SK-N-SH (cell line): ENCODE measurements at regions not wholly inside any gene's neighbourhood (a gene's known extent, or its start where the extent isn't known, plus 50 kb on each side); places are given as distances from the start of the nearest gene placed in this dataset.

Experiments
- CTCF ChIA-PET: fragments of 300-600, 350-600 bp; formaldehyde crosslinking; extraction: SDS; loops from one replicate; lab custom pipeline; 2021; lab: Yijun Ruan, JAX
- POLR2A ChIA-PET: fragments of 350-600 bp; sonication (Branson Sonifier 250); formaldehyde crosslinking; extraction: SDS; loops from one replicate; lab custom pipeline; 2020; ENCODE audit warnings: antibody characterized with exemption, inconsistent platforms; lab: Yijun Ruan, JAX
- DNase-seq: peaks from one replicate; pipeline ENCODE4 v3.0.0; 2012
- H2AFZ ChIP-seq: fragments of 200-600 bp; sonication (generic); 2 replicates; pipeline ENCODE4 v1.8.1; 2016; ENCODE audit warnings: antibody characterized with exemption, mild to moderate bottlenecking, low read depth
- H3F3A ChIP-seq: fragments of 200-600 bp; sonication (generic); replicated peaks from 2 replicates; pipeline ENCODE3; 2016; ENCODE audit warnings: antibody characterized with exemption, mild to moderate bottlenecking; ENCODE audit not compliant: insufficient read depth
- H3K27ac ChIP-seq, 2 experiments: fragments of 200-500 bp in 1 of 2; fragments of 200-600 bp in 1 of 2; sonication (Bioruptor generic) in 1 of 2; sonication (generic), shearing (Covaris generic) in 1 of 2; 2 replicates each; pipeline versions ENCODE4 v1.5.1 to v1.6.1; 2014 to 2016; ENCODE audit warnings: low read depth in 2 of 2, inconsistent platforms in 1 of 2, low read length in 1 of 2, mild to moderate bottlenecking in 1 of 2, mixed read lengths in 1 of 2
- H3K27me3 ChIP-seq: fragments of 200-600 bp; sonication (generic), shearing (Covaris generic); 2 replicates; pipeline ENCODE4 v1.6.1; 2016; ENCODE audit warnings: mixed run types; ENCODE audit not compliant: insufficient read depth
- H3K36me3 ChIP-seq, 2 experiments: fragments of 200-500 bp in 1 of 2; fragments of 200-600 bp in 1 of 2; sonication (Bioruptor generic) in 1 of 2; sonication (generic) in 1 of 2; replicated peaks in 1 of 2; 2 replicates each; pipeline versions ENCODE3 to v1.5.1; 2014 to 2016; ENCODE audit warnings: low read length in 1 of 2, mild to moderate bottlenecking in 1 of 2; ENCODE audit not compliant: insufficient read depth in 2 of 2, control insufficient read depth in 1 of 2
- H3K4me1 ChIP-seq, 2 experiments: fragments of 200-500 bp in 1 of 2; fragments of 200-600 bp in 1 of 2; sonication (Bioruptor generic) in 1 of 2; sonication (generic), shearing (Covaris generic) in 1 of 2; 2 replicates each; pipeline versions ENCODE4 v1.5.1 to v1.6.1; 2014 to 2016; ENCODE audit warnings: low read depth in 1 of 2, low read length in 1 of 2, mixed run types in 1 of 2; ENCODE audit not compliant: insufficient read depth in 2 of 2, control insufficient read depth in 1 of 2
- H3K4me2 ChIP-seq: fragments of 200-600 bp; sonication (generic), shearing (Covaris generic); 2 replicates; pipeline ENCODE4 v1.6.1; 2017; ENCODE audit warnings: mixed run types
- H3K4me3 ChIP-seq, 2 experiments: fragments of 200-500 bp in 1 of 2; fragments of 200-600 bp in 1 of 2; sonication (Bioruptor generic) in 1 of 2; sonication (generic), shearing (Covaris generic) in 1 of 2; 2 replicates each; pipeline versions ENCODE4 v1.5.1 to v1.8.1; 2014 to 2016; ENCODE audit warnings: low read depth in 2 of 2, inconsistent platforms in 1 of 2, low read length in 1 of 2, mild to moderate bottlenecking in 1 of 2, mixed read lengths in 1 of 2, moderate library complexity in 1 of 2
- H3K79me2 ChIP-seq: fragments of 200-600 bp; sonication (generic); 2 replicates; pipeline ENCODE4 v1.8.1; 2017; ENCODE audit warnings: mild to moderate bottlenecking; ENCODE audit not compliant: insufficient read depth
- H3K9ac ChIP-seq: fragments of 200-600 bp; sonication (generic); 2 replicates; pipeline ENCODE4 v1.6.1; 2017; ENCODE audit warnings: mixed run types
- H3K9me2 ChIP-seq: fragments of 200-600 bp; sonication (generic); 2 replicates; pipeline ENCODE4 v1.6.1; 2017; ENCODE audit warnings: mixed run types
- H3K9me3 ChIP-seq: fragments of 200-600 bp; sonication (generic); 2 replicates; pipeline ENCODE4 v1.6.1; 2017; ENCODE audit warnings: mixed run types, mild to moderate bottlenecking, moderate library complexity
- H4K20me1 ChIP-seq: fragments of 200-600 bp; sonication (generic); 2 replicates; pipeline ENCODE4 v1.6.1; 2017; ENCODE audit warnings: mild to moderate bottlenecking, mixed run types; ENCODE audit not compliant: insufficient read depth
- CHD2 ChIP-seq: fragments of 150-350 bp; IDR thresholded peaks from 2 replicates; pipeline ENCODE4 v1.6.1; 2018; ENCODE audit warnings: low read length; ENCODE audit not compliant: partially characterized antibody
- EP300 ChIP-seq, 2 experiments: IDR thresholded peaks; 2 replicates each; pipeline versions ENCODE4 v1.4.0 to v1.6.1; 2012; ENCODE audit warnings: borderline replicate concordance in 1 of 2, low read depth in 1 of 2, low read length in 1 of 2
- FOSL2 ChIP-seq: IDR thresholded peaks from 2 replicates; pipeline ENCODE4 v1.4.0; 2012; ENCODE audit warnings: low read depth, mild to moderate bottlenecking, moderate library complexity, borderline replicate concordance
- JUND ChIP-seq: IDR thresholded peaks from 2 replicates; pipeline ENCODE4 v1.4.0; 2012
- MXI1 ChIP-seq: IDR thresholded peaks from 2 replicates; pipeline ENCODE4 v1.6.1; 2012; ENCODE audit warnings: mild to moderate bottlenecking, low read depth, low read length, improper control_type of control experiment
- NRF1 ChIP-seq: IDR thresholded peaks from 2 replicates; pipeline ENCODE4 v1.6.1; 2012; ENCODE audit warnings: low read depth, mild to moderate bottlenecking, low read length
- RAD21 ChIP-seq: IDR thresholded peaks from 2 replicates; pipeline ENCODE4 v1.6.1; 2012; ENCODE audit warnings: mild to moderate bottlenecking, low read length
- REST ChIP-seq: IDR thresholded peaks from 2 replicates; pipeline ENCODE4 v1.6.1; 2012; ENCODE audit warnings: mild to moderate bottlenecking, low read depth, low read length, moderate library complexity
- USF1 ChIP-seq: IDR thresholded peaks from 2 replicates; pipeline ENCODE4 v1.4.0; 2012; ENCODE audit warnings: low read depth, borderline replicate concordance
- WGBS: methylation state at CpG from one replicate; pipeline ENCODE4 v1.1.6; 2017; ENCODE audit warnings: low lambda C conversion rate; 5-methylcytosine and 5-hydroxymethylcytosine counted together

GRCh38 chr13:112182846-112183531 lies 116.0 kb downstream of the SOX1 start:
- no peak overlapping the region for H3K4me3 ChIP-seq
- DNase-seq, result no peak
- POLR2A ChIA-PET, result no interaction called here
- no peaks in the 10 kb centered on the region for H3K4me1 ChIP-seq
- no peak for TF ChIP-seq EP300 (IDR thresholded peaks at IDR 0.05; ENCODE audit: borderline replicate concordance in 1 of 2, low read depth in 1 of 2, low read length in 1 of 2)
- no peak for TF ChIP-seq USF1
- TF ChIP-seq FOSL2, result no peak
- TF ChIP-seq NRF1, result no peak
- TF ChIP-seq RAD21, result no peak
- TF ChIP-seq JUND, result no peak
- TF ChIP-seq, all 33 proteins: peak for 0
- 22% methylated on average over 6 of the region's 24 CpGs for WGBS
- H4K20me1 ChIP-seq, result no peaks in the 10 kb centered on the region
- CTCF ChIA-PET, result no interaction called here
- no peaks in the 10 kb centered on the region for H3K9me2 ChIP-seq
- no peak overlapping the region for H3K4me2 ChIP-seq
- H3K27ac ChIP-seq, result no peak overlapping the region
- no peaks in the 10 kb centered on the region for H3K9me3 ChIP-seq
- H3F3A ChIP-seq, result no peaks in the 10 kb centered on the region
- peaks cover 11% of the 10 kb centered on the region for H3K27me3 ChIP-seq
- H3K9ac ChIP-seq, result no peak overlapping the region
- no peaks in the 10 kb centered on the region for H3K36me3 ChIP-seq
- H3K79me2 ChIP-seq, result no peaks in the 10 kb centered on the region
- H2AFZ ChIP-seq, result no peak overlapping the region

DNA sequence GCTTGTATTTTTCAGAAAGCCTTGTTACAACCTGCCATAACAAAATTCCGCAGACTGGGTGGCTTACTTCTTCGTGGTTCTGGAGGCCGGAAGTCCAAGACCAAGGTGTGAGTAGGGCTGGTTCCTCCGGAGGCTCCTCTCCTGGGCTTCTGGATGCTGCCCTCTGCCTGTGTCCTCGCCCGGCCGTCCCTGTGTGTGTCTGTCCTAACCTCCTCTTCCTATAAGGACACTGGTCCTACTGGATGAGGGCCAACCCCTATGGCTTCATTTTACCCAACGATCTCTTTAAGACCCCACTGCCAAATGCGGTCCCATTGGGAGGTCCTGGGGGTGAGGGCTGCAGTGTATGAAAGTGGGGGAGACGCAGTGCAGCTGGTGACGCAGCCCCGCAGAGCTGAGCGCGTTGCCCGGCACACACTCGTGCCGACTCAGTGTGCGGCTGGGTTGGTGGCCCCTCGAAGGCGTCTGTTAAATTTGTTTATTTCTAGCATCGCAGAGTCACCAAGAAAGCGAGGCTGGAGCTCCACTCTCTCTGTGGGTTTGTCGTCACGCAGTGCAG lies 116.7 kb downstream of the SOX1 start:
- Histone ChIP-seq H3F3A (no peaks in the 10 kb centered on the region), H3K27me3 (peaks cover 11% of the 10 kb centered on the region), H3K9ac (no peak overlapping the region), H3K79me2 (no peaks in the 10 kb centered on the region), H3K27ac (no peak overlapping the region), H3K9me2 (no peaks in the 10 kb centered on the region), H4K20me1 (no peaks in the 10 kb centered on the region), H2AFZ (no peak overlapping the region), H3K36me3 (no peaks in the 10 kb centered on the region), H3K4me3 (no peak overlapping the region), H3K4me1 (no peaks in the 10 kb centered on the region), H3K9me3 (no peaks in the 10 kb centered on the region), H3K4me2 (no peak overlapping the region)
- CTCF ChIA-PET, result no interaction called here
- no peak for TF ChIP-seq CHD2
- TF ChIP-seq REST, result no peak
- no peak for TF ChIP-seq MXI1
- WGBS, result 32% methylated on average over 17 of the region's 24 CpGs
- POLR2A ChIA-PET, result no interaction called here
- DNase-seq, result no peak
